ENCODE measurements at regions not wholly inside any gene's neighbourhood (a gene's known extent, or its start where the extent isn't known, plus 50 kb on each side); places are given as distances from the start of the nearest gene placed in this dataset.
"Not testable (repeated sequence)": the region's sequence is repeated elsewhere in the genome, so short reads cannot be mapped to it uniquely, and the experiment has no call there.

- H3K36me3 ChIP-seq (replicated peaks in 1 of 2; ENCODE audit: insufficient read depth in 1 of 2, low read depth in 2 of 2): no peaks in the 10 kb centered on the region
- no peaks in the 10 kb centered on the region for H3K4me1 ChIP-seq
- H3K9me3 ChIP-seq: no peaks in the 10 kb centered on the region
- WGBS, 2 donors: 67 to 76% methylated on average over 1 of the region's 1 CpG
- no peak for DNase-seq
- H3K27me3 ChIP-seq: no peaks in the 10 kb centered on the region
- TF ChIP-seq, protein P1, sequence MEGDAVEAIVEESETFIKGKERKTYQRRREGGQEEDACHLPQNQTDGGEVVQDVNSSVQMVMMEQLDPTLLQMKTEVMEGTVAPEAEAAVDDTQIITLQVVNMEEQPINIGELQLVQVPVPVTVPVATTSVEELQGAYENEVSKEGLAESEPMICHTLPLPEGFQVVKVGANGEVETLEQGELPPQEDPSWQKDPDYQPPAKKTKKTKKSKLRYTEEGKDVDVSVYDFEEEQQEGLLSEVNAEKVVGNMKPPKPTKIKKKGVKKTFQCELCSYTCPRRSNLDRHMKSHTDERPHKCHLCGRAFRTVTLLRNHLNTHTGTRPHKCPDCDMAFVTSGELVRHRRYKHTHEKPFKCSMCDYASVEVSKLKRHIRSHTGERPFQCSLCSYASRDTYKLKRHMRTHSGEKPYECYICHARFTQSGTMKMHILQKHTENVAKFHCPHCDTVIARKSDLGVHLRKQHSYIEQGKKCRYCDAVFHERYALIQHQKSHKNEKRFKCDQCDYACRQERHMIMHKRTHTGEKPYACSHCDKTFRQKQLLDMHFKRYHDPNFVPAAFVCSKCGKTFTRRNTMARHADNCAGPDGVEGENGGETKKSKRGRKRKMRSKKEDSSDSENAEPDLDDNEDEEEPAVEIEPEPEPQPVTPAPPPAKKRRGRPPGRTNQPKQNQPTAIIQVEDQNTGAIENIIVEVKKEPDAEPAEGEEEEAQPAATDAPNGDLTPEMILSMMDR (IDR thresholded peaks at IDR 0.05): no peak
- no peak for TF ChIP-seq POLR2A (IDR thresholded peaks at IDR 0.05)
- intact Hi-C loops (cut with DNase I): no loop called here
- H3K4me3 ChIP-seq: no peak overlapping the region
- ATAC-seq: no peak
- no peak overlapping the region for H3K27ac ChIP-seq
These were observed 1188.1 kb downstream of the EPHA7 start for GRCh38 chr6:92231171-92231701.

GRCh38 chr6:92219987-92220386 is 1199.4 kb downstream of the EPHA7 start:
- intact Hi-C loops (cut with DNase I); H3K4me3 ChIP-seq; ATAC-seq; H3K36me3 ChIP-seq (replicated peaks in 1 of 2; ENCODE audit: insufficient read depth in 1 of 2, low read depth in 2 of 2); H3K9me3 ChIP-seq; H3K27me3 ChIP-seq; H3K27ac ChIP-seq; DNase-seq; H3K4me1 ChIP-seq: not testable (repeated sequence)
- WGBS, 2 donors: 65 to 75% methylated on average over 4 of the region's 4 CpGs

DNA sequence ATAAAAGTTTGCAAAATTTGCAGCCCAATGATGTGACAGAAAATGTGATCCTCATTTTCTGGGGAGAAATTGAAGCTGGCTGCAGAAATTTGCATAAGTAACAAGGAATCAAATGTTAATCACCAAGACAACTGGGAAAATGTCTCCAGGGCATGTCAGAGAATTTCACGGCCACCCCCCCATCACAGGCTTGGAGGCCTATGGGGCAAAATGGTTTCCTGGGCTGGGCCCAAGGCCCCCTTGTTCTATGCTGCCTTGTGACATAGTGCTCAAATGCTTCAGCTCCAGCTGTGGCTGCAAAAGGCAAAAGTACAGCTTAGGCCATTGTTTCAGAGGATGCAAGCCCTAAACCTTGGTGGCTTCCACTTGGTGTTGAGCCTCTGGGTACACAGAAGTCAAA is 1202.6 kb downstream of the EPHA7 start:
- intact Hi-C loops (cut with DNase I): no loop called here

GRCh38 chr6:92201618-92202017 is 1217.7 kb downstream of the EPHA7 start:
- ATAC-seq: no peak
- Histone ChIP-seq H3K4me1 (no peaks in the 10 kb centered on the region), H3K36me3 (replicated peaks in 1 of 2; ENCODE audit: insufficient read depth in 1 of 2, low read depth in 2 of 2) (no peaks in the 10 kb centered on the region), H3K27me3 (no peaks in the 10 kb centered on the region), H3K27ac (no peak overlapping the region), H3K9me3 (no peaks in the 10 kb centered on the region), H3K4me3 (no peak overlapping the region)
- intact Hi-C loops (cut with DNase I): no loop called here
- DNase-seq: no peak
- TF ChIP-seq, protein P1 (IDR thresholded peaks at IDR 0.05): no peak
- no peak for TF ChIP-seq POLR2A (IDR thresholded peaks at IDR 0.05)

More for the DNA sequence above, 1202.6 kb downstream of the EPHA7 start:
- no peak for TF ChIP-seq POLR2A (IDR thresholded peaks at IDR 0.05)
- TF ChIP-seq, protein P1 (IDR thresholded peaks at IDR 0.05): no peak
- DNase-seq (no peak), ATAC-seq (no peak)
- Histone ChIP-seq H3K4me3 (no peak overlapping the region), H3K36me3 (replicated peaks in 1 of 2; ENCODE audit: insufficient read depth in 1 of 2, low read depth in 2 of 2) (no peaks in the 10 kb centered on the region), H3K27me3 (no peaks in the 10 kb centered on the region), H3K27ac (no peak overlapping the region), H3K4me1 (no peaks in the 10 kb centered on the region), H3K9me3 (no peaks in the 10 kb centered on the region)
- WGBS, 2 donors: 54 to 59% methylated on average over 1 of the region's 1 CpG

GRCh38 chr6:92196325-92196724 is 1223.0 kb downstream of the EPHA7 start:
- 4 to 21% methylated on average over 2 of the region's 2 CpGs for WGBS, 2 donors
- intact Hi-C loops (cut with DNase I): no loop called here
- H3K27me3 ChIP-seq: no peaks in the 10 kb centered on the region
- H3K4me3 ChIP-seq: no peak overlapping the region
- DNase-seq: no peak
- H3K36me3 ChIP-seq (replicated peaks in 1 of 2; ENCODE audit: insufficient read depth in 1 of 2, low read depth in 2 of 2): no peaks in the 10 kb centered on the region
- no peak for ATAC-seq
- H3K27ac ChIP-seq: no peak overlapping the region
- no peaks in the 10 kb centered on the region for H3K9me3 ChIP-seq
- H3K4me1 ChIP-seq: no peaks in the 10 kb centered on the region
- no peak for TF ChIP-seq POLR2A (IDR thresholded peaks at IDR 0.05)
- TF ChIP-seq, protein P1 (IDR thresholded peaks at IDR 0.05): no peak

Measured in body of pancreas (tissue), 4 donors.